Thoracic aorta (tissue), 2 donors: ENCODE measurements at regions not wholly inside any gene's neighbourhood (a gene's known extent, or its start where the extent isn't known, plus 50 kb on each side); places are given as distances from the start of the nearest gene placed in this dataset.
"Not testable (repeated sequence)": the region's sequence is repeated elsewhere in the genome, so short reads cannot be mapped to it uniquely, and the experiment has no call there.

Source experiments
- ATAC-seq: fragments of 150-250 bp; one replicate; pipeline ENCODE4 v1.8.0; 2017; ENCODE audit warnings: low read depth; ENCODE audit not compliant: insufficient number of reproducible peaks, low FRiP score
- DNase-seq: peaks from one replicate; pipeline ENCODE4 v3.0.0-alpha.2; 2020; ENCODE audit warnings: low spot score
- H3K27ac ChIP-seq, 2 donors: fragments of 200-600 bp; sonication (generic); 1 replicate in 1 of 2; 2 replicates in 1 of 2; pipeline ENCODE4 v1.5.1; 2016; ENCODE audit warnings: mild to moderate bottlenecking in 2 of 2, moderate library complexity in 2 of 2
- H3K27me3 ChIP-seq: fragments of 200-600 bp; sonication (generic); replicated peaks from 2 replicates; pipeline ENCODE4 v1.6.0; 2016; ENCODE audit warnings: mild to moderate bottlenecking; ENCODE audit not compliant: insufficient read depth
- H3K36me3 ChIP-seq: fragments of 200-600 bp; sonication (generic); one replicate; pipeline ENCODE4 v1.5.1; 2016
- H3K4me1 ChIP-seq, 2 donors: fragments of 200-600 bp; sonication (generic); 1 replicate in 1 of 2; 2 replicates in 1 of 2; pipeline versions ENCODE4 v1.5.1 to v1.6.0; 2016; ENCODE audit warnings: low read depth in 2 of 2, mild to moderate bottlenecking in 1 of 2; ENCODE audit not compliant: control insufficient read depth in 1 of 2
- H3K4me3 ChIP-seq: fragments of 200-600 bp; sonication (generic); 2 replicates; pipeline ENCODE4 v1.5.1; 2016; ENCODE audit warnings: mild to moderate bottlenecking
- H3K9me3 ChIP-seq: fragments of 200-600 bp; sonication (generic); 2 replicates; pipeline ENCODE4 v1.5.1; 2016
- TF ChIP-seq, protein P1 (sequence below): fragments of 200-600 bp; sonication (generic); IDR thresholded peaks from one replicate; pipeline ENCODE4 v1.5.1; 2019; ENCODE audit warnings: antibody characterized with exemption

DNA sequence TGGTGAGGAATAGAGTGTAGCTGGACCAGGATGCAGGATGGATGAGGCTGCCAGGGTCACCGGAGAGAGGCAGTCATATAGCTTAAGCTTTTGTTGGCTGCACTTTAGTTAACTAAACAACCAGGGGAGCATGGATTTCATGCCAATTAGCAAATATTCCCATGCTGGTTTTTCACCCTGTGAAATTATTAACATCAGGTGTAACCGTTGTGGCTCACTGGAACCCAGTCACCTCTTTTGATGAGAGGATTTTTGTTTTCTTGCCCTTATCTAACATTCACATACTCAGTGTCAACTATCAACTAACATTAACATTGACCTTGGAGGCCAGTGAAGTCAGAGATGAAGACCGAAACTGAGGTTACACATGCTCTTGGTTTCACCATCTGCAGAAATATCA is 97.2 kb upstream of the BASP1 start:
- Histone ChIP-seq H3K9me3 (no peaks in the 10 kb centered on the region), H3K27ac (no peak overlapping the region), H3K4me3 (no peak overlapping the region), H3K36me3 (no peaks in the 10 kb centered on the region), H3K4me1 (peaks cover 4 to 11% of the 10 kb centered on the region in 2 donors), H3K27me3 (no peaks in the 10 kb centered on the region)
- TF ChIP-seq, protein P1, sequence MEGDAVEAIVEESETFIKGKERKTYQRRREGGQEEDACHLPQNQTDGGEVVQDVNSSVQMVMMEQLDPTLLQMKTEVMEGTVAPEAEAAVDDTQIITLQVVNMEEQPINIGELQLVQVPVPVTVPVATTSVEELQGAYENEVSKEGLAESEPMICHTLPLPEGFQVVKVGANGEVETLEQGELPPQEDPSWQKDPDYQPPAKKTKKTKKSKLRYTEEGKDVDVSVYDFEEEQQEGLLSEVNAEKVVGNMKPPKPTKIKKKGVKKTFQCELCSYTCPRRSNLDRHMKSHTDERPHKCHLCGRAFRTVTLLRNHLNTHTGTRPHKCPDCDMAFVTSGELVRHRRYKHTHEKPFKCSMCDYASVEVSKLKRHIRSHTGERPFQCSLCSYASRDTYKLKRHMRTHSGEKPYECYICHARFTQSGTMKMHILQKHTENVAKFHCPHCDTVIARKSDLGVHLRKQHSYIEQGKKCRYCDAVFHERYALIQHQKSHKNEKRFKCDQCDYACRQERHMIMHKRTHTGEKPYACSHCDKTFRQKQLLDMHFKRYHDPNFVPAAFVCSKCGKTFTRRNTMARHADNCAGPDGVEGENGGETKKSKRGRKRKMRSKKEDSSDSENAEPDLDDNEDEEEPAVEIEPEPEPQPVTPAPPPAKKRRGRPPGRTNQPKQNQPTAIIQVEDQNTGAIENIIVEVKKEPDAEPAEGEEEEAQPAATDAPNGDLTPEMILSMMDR: no peak
- DNase-seq: no peak
- ATAC-seq: no peak

DNA sequence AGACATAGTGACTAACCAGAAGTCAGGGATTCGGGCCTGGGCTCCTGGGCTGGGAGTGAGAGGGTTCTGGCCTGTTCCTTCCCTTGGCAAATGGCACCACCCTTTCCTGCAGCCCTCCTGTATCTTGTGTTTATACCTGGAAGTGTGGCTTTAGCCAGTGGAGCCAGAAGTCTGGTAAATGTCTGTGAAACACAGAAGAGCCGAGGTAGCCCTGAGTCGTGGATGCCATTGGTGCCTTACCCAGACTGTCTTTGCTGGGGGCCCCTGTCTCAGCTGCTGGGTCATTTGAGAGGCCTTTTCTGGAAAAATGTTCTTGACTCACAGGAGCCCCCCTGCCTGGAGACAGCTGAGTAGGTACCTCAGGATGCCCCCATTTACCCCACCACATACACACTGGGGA is 95.7 kb upstream of the BASP1 start:
- DNase-seq (no peak), ATAC-seq (no peak)
- H3K4me1 ChIP-seq: peaks cover 4 to 11% of the 10 kb centered on the region in 2 donors
- H3K4me3 ChIP-seq: no peak overlapping the region
- H3K27me3 ChIP-seq: no peaks in the 10 kb centered on the region
- H3K9me3 ChIP-seq: no peaks in the 10 kb centered on the region
- H3K27ac ChIP-seq: no peak overlapping the region
- TF ChIP-seq, protein P1: no peak
- no peaks in the 10 kb centered on the region for H3K36me3 ChIP-seq

DNA sequence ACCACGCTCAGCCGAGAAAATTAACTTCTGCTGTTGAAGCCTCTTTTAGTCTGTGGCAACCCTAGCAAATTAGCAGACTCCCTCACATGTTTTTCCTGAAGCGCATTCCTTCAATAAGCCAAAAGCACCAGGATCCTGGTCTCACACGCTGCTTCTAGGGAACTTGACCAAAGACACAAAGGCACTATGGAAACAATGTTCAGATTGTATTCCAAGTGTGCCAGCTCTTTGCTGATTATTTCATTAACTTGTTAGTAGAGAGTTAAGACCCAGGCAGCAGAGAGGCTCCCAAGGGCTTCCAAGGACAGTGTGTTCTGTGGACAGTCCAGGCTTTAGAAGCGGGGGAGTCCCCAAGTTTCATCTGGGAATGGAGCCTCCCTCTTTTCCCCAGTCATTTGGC is 94.4 kb upstream of the BASP1 start:
- DNase-seq: no peak
- Histone ChIP-seq H3K27me3 (no peaks in the 10 kb centered on the region), H3K4me1 (peaks cover 4 to 19% of the 10 kb centered on the region in 2 donors), H3K27ac (peak overlapping the region in 1 of 2 donors; percentile 0), H3K4me3 (no peak overlapping the region), H3K9me3 (no peaks in the 10 kb centered on the region), H3K36me3 (no peaks in the 10 kb centered on the region)
- TF ChIP-seq, protein P1: no peak
- no peak for ATAC-seq

DNA sequence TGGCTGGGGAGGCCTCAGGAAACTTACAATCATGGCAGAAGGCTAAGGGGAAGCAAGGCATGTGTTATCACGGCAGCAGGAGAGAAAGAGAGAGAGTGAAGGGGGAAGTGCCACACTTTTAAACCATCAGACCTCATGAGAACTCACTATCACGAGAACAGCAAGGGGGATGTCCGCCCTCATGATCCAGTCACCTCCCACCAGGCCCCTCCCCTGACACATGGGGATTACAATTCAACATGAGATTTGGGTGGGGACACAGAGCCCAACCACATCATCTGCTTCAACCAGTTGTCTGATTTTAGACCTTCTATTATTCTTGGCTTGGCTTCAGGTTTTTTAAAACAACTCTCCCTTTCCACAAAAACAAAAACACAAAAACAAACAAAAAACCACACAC is 93.7 kb upstream of the BASP1 start:
- not testable (repeated sequence) for ATAC-seq, H3K9me3 ChIP-seq, H3K27ac ChIP-seq, H3K4me3 ChIP-seq, DNase-seq, H3K36me3 ChIP-seq, H3K27me3 ChIP-seq
- peaks cover 4 to 26% of the 10 kb centered on the region in 2 donors for H3K4me1 ChIP-seq

DNA sequence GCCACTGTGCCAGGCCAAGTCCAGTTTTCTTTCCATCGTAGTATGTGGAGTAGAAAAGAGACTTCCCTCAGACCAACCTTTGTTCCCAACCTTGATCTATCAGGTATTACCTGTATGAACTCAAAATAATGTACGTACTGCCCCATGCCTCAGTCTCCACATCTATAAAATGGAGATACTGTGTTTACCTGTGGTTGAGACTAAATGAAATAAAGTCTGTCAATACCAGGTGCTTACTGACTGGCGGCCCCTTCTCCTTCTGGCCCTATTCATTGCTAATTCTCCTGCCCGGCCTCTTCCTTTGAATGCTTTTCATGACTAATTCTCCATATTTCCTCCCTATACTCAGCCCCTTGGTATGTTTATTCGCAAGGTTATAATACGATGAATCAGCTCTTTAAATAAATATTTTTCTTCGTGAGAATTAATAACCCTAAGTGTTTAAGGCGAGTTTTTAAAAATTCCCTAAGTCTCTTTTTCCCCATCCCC is 89.6 kb upstream of the BASP1 start:
- Histone ChIP-seq H3K4me1 (peaks cover 0 to 37% of the 10 kb centered on the region in 2 donors), H3K27me3 (no peaks in the 10 kb centered on the region), H3K9me3 (no peaks in the 10 kb centered on the region), H3K36me3 (no peaks in the 10 kb centered on the region), H3K4me3 (peak overlapping the region; percentile 47), H3K27ac (peak overlapping the region in 1 of 2 donors; percentile 58)
- TF ChIP-seq, protein P1: no peak
- ATAC-seq: peak; percentile 73
- no peak for DNase-seq
